ENCODE measurements at regions not wholly inside any gene's neighbourhood (a gene's known extent, or its start where the extent isn't known, plus 50 kb on each side); places are given as distances from the start of the nearest gene placed in this dataset. TPM values are rescaled to one million over a fixed set of nuclear protein-coding genes. Genes with fewer than 3 reads are reported as not detected.

GRCh38 chr6:154945271-154945890 lies 49.7 kb upstream of the TIAM2 start:
- H3K27me3 ChIP-seq, result no peaks in the 10 kb centered on the region
- 97 to 98% methylated on average over 11 of the region's 11 CpGs for WGBS, 2 donors
- DNase-seq (ENCODE audit: low spot score in 2 of 2), result no peak
- H3K4me3 ChIP-seq, result no peak overlapping the region
- TF ChIP-seq CTCF (IDR thresholded peaks at IDR 0.05) (no peak), POLR2A (IDR thresholded peaks at IDR 0.05) (no peak), EP300 (IDR thresholded peaks at IDR 0.05) (no peak)
- H3K27ac ChIP-seq, result no peak overlapping the region
- peaks cover 0 to 44% (median 0%) of the 10 kb centered on the region in 3 donors for H3K36me3 ChIP-seq
- H3K9me3 ChIP-seq, result no peaks in the 10 kb centered on the region
- no peaks in the 10 kb centered on the region for H3K4me1 ChIP-seq

Small RNAs in the stretch of these regions (small RNA-seq; reads per million reads assigned to genes)
- not detected for gene RF00096
